GM12864 (cell line): ENCODE measurements at regions not wholly inside any gene's neighbourhood (a gene's known extent, or its start where the extent isn't known, plus 50 kb on each side); places are given as distances from the start of the nearest gene placed in this dataset.

ENCODE experiments used
- DNase-seq: peaks from one replicate; pipeline ENCODE4 v3.0.0-alpha.2; 2011; ENCODE audit warnings: low read depth
- H3K4me3 ChIP-seq: 2 replicates; pipeline ENCODE4 v1.5.1; 2011; ENCODE audit warnings: mild to moderate bottlenecking, low read depth, low read length, control low read depth
- TF ChIP-seq, protein P1 (sequence below): IDR thresholded peaks from 2 replicates; pipeline ENCODE4 v1.5.1; 2011; ENCODE audit warnings: low read depth, mild to moderate bottlenecking, moderate library complexity, low read length, control low read depth, inconsistent platforms; ENCODE audit errors: missing control alignments

DNA sequence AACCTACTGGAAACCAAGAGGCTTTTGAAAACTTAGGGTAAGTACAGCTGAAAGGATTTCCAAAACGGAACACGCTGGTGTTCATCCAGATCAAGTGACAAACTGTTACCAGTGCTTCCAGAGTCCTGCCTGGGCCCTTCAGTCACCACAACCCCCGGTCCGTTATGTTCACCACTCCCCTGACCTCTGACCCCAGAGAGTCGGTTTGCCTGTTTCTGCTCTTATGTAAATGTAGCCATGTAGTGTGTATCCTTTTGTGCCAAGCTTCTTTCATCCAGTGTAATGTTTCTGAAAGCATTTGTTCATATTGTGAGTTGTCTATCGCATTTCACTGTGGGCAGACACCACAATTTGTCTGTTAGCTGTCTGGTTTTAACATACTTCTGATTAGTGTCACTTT, 217.5 kb downstream of the NCK2 start:
- TF ChIP-seq, protein P1, sequence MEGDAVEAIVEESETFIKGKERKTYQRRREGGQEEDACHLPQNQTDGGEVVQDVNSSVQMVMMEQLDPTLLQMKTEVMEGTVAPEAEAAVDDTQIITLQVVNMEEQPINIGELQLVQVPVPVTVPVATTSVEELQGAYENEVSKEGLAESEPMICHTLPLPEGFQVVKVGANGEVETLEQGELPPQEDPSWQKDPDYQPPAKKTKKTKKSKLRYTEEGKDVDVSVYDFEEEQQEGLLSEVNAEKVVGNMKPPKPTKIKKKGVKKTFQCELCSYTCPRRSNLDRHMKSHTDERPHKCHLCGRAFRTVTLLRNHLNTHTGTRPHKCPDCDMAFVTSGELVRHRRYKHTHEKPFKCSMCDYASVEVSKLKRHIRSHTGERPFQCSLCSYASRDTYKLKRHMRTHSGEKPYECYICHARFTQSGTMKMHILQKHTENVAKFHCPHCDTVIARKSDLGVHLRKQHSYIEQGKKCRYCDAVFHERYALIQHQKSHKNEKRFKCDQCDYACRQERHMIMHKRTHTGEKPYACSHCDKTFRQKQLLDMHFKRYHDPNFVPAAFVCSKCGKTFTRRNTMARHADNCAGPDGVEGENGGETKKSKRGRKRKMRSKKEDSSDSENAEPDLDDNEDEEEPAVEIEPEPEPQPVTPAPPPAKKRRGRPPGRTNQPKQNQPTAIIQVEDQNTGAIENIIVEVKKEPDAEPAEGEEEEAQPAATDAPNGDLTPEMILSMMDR = no peak
- H3K4me3 ChIP-seq = no peak overlapping the region
- no peak for DNase-seq

- TF ChIP-seq, protein P1 = no peak
- no peak for DNase-seq
- no peak overlapping the region for H3K4me3 ChIP-seq
These were observed 217.0 kb downstream of the NCK2 start for GRCh38 chr2:105961599-105962146.

GRCh38 chr2:105959357-105959756, 214.6 kb downstream of the NCK2 start:
- DNase-seq = no peak
- H3K4me3 ChIP-seq = no peak overlapping the region
- TF ChIP-seq, protein P1 = no peak

GRCh38 chr2:105954891-105955290, 210.2 kb downstream of the NCK2 start:
- H3K4me3 ChIP-seq = no peak overlapping the region
- no peak for DNase-seq
- TF ChIP-seq, protein P1 = no peak

DNA sequence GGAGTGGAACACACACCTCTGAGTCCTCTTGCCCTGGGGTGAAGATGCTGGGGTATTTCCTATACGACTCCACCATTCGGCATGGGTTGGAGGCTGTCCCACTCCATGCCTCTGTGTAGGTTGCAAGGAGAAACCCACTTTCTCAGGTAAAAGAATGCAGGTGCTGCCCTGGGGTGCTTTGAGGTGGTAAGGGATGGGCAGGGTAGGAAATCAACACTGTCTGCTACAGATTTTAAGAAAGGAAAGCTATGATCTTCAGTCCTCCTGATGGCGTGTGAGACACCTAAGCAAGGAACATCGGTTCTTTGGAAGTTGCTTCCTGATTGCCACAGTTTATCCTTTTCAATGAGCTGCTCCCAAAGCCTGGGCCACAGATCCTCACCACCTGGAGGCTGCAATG, 209.2 kb downstream of the NCK2 start:
- no peak overlapping the region for H3K4me3 ChIP-seq
- TF ChIP-seq, protein P1 = no peak
- no peak for DNase-seq

DNA sequence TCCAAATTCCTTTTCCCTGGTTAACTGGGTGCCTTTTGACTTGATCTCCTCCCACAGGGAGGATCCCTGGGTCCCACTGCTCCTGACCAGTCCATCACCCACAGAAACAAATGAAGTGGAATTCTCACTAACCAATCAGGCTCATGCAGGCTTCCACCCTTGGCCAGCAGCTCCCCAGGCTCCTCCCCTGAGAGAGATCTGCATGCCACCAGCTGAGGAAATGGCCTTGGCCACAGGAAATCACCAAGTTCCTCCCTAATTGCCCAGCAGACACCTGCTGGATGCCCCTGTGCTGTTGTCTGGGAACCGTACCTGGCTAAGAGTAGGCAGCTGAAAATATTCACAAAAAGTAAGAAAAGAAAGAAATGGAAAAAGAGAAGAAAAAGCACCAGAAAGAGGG, 207.4 kb downstream of the NCK2 start:
- no peak for DNase-seq
- TF ChIP-seq, protein P1 = no peak
- H3K4me3 ChIP-seq = no peak overlapping the region

- DNase-seq = no peak
- H3K4me3 ChIP-seq = no peak overlapping the region
- TF ChIP-seq, protein P1 = no peak
These were observed 206.6 kb downstream of the NCK2 start for GRCh38 chr2:105951384-105951694.
